PC-9 (cell line): ENCODE measurements at regions not wholly inside any gene's neighbourhood (a gene's known extent, or its start where the extent isn't known, plus 50 kb on each side); places are given as distances from the start of the nearest gene placed in this dataset.

Source experiments
- BruUV-seq: library from RNA; stranded (reverse); fragments of 400-500 nt; replicated peaks from 2 replicates; lab custom pipeline; 2021; lab: Mats Ljungman, UMichigan
- CTCF ChIA-PET: fragments of 300-600 bp; sonication (Branson Sonifier 250); formaldehyde crosslinking; loops from one replicate; lab custom pipeline; 2022; ENCODE audit warnings: antibody characterized with exemption; lab: Charles Lee
- POLR2A ChIA-PET: fragments of 300-600 bp; sonication (Branson Sonifier 250); formaldehyde crosslinking; loops from one replicate; lab custom pipeline; 2022; ENCODE audit warnings: antibody characterized with exemption; ENCODE audit not compliant: unreplicated experiment; lab: Charles Lee
- DNase-seq, 2 experiments: peaks; one replicate each; pipeline versions ENCODE4 v3.0.0 to v3.0.0-alpha.2; 2015 to 2022; ENCODE audit warnings: mixed read lengths in 1 of 2
- H2AFZ ChIP-seq: fragments of 200-600 bp; sonication (generic); 2 replicates; pipeline ENCODE4 v1.8.1; 2017; ENCODE audit warnings: antibody characterized with exemption
- H3F3A ChIP-seq: fragments of 200-600 bp; sonication (generic); 2 replicates; pipeline ENCODE4 v1.8.1; 2017; ENCODE audit warnings: antibody characterized with exemption, mild to moderate bottlenecking, low read depth; ENCODE audit not compliant: insufficient read depth
- H3K27ac ChIP-seq: fragments of 200-600 bp; sonication (generic); 2 replicates; pipeline ENCODE4 v1.6.1; 2016; ENCODE audit warnings: mixed run types
- H3K27me3 ChIP-seq: fragments of 200-600 bp; sonication (generic); 2 replicates; pipeline ENCODE4 v1.6.1; 2016; ENCODE audit warnings: low read depth, mixed run types; ENCODE audit not compliant: insufficient read depth
- H3K36me3 ChIP-seq: fragments of 200-600 bp; sonication (generic); 2 replicates; pipeline ENCODE4 v1.6.1; 2016; ENCODE audit warnings: low read depth, mixed run types
- H3K4me1 ChIP-seq: fragments of 200-600 bp; sonication (generic); replicated peaks from 2 replicates; pipeline ENCODE4 v1.6.1; 2016; ENCODE audit warnings: mixed run types; ENCODE audit not compliant: insufficient read depth
- H3K4me2 ChIP-seq: fragments of 200-600 bp; sonication (generic); 2 replicates; pipeline ENCODE4 v1.6.1; 2017; ENCODE audit warnings: mixed run types
- H3K4me3 ChIP-seq: fragments of 200-600 bp; sonication (generic); 2 replicates; pipeline ENCODE4 v1.6.1; 2016; ENCODE audit warnings: mixed run types
- H3K79me2 ChIP-seq: fragments of 200-600 bp; sonication (generic); 2 replicates; pipeline ENCODE4 v1.6.1; 2017; ENCODE audit warnings: low read depth, mixed run types
- H3K9me2 ChIP-seq: fragments of 200-600 bp; sonication (generic); 2 replicates; pipeline ENCODE4 v1.8.1; 2017; ENCODE audit warnings: mild to moderate bottlenecking; ENCODE audit not compliant: insufficient read depth
- H3K9me3 ChIP-seq: fragments of 200-600 bp; sonication (generic); 2 replicates; pipeline ENCODE4 v1.8.1; 2016; ENCODE audit warnings: low read depth; ENCODE audit not compliant: insufficient read depth
- H4K20me1 ChIP-seq: fragments of 200-600 bp; sonication (generic); 2 replicates; pipeline ENCODE4 v1.8.1; 2017; ENCODE audit not compliant: insufficient read depth
- CTCF ChIP-seq: fragments of 200-600 bp; sonication (generic); conservative IDR thresholded peaks from 2 replicates; pipeline ENCODE4 v1.6.1; 2017; ENCODE audit warnings: mixed run types, antibody characterized with exemption, mild to moderate bottlenecking, moderate library complexity
- EZH2 ChIP-seq: fragments of 200-600 bp; sonication (generic); IDR thresholded peaks from 2 replicates; pipeline ENCODE4 v1.8.0; 2017; ENCODE audit warnings: antibody characterized with exemption, low read depth
- intact Hi-C: fragments of 100-400 bp; cut with micrococcal nuclease; formaldehyde crosslinking; loops from one replicate; pipeline ENCODE4 v1.10.0; 2022; ENCODE audit not compliant: unreplicated experiment

DNA sequence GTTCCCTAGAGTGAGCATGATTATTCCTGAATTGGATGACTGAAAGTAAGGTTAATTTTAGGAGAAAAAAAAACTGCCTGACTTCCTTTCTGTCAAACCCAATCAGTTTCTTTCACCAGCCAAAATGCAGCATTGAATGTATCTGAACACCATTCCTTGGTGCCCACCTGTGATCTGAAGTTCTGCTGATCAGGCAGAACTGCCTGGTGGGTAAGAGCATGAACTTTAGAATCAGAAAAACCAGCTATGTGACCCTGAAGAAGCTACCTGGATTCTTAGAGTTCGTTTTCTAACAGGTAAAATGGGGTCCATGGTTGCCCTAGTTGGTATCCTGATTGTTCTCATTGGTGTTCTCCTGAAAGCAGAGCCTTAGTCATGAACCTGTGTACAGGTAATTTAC lies 506.9 kb downstream of the MED13L start:
- intact Hi-C loops = no loop called here
- POLR2A ChIA-PET = no interaction called here
- Histone ChIP-seq H3K4me1 (no peaks in the 10 kb centered on the region), H3K4me2 (no peak overlapping the region), H3K4me3 (no peak overlapping the region), H3F3A (no peaks in the 10 kb centered on the region), H3K27ac (no peak overlapping the region), H2AFZ (no peak overlapping the region), H3K27me3 (no peaks in the 10 kb centered on the region), H3K9me2 (no peaks in the 10 kb centered on the region), H3K36me3 (no peaks in the 10 kb centered on the region), H4K20me1 (no peaks in the 10 kb centered on the region), H3K9me3 (no peaks in the 10 kb centered on the region), H3K79me2 (no peaks in the 10 kb centered on the region)
- BruUV-seq = no TSS peak
- CTCF ChIA-PET = no interaction called here
- no peak for DNase-seq
- TF ChIP-seq EZH2 = no peak
- no peak for TF ChIP-seq CTCF

- intact Hi-C loops = no loop called here
- Histone ChIP-seq H3K9me2 (no peaks in the 10 kb centered on the region), H3K27me3 (no peaks in the 10 kb centered on the region), H4K20me1 (no peaks in the 10 kb centered on the region), H2AFZ (no peak overlapping the region), H3F3A (no peaks in the 10 kb centered on the region), H3K79me2 (no peaks in the 10 kb centered on the region), H3K4me1 (no peaks in the 10 kb centered on the region), H3K9me3 (no peaks in the 10 kb centered on the region), H3K27ac (no peak overlapping the region), H3K4me2 (no peak overlapping the region), H3K36me3 (no peaks in the 10 kb centered on the region), H3K4me3 (no peak overlapping the region)
- TF ChIP-seq CTCF = no peak
- TF ChIP-seq EZH2 = no peak
- BruUV-seq = no TSS peak
- POLR2A ChIA-PET = no interaction called here
- DNase-seq = no peak
- CTCF ChIA-PET = no interaction called here
Measured at GRCh38 chr12:115767916-115768315, 509.6 kb downstream of the MED13L start.

- H3K36me3 ChIP-seq = no peaks in the 10 kb centered on the region
- H3F3A ChIP-seq = no peaks in the 10 kb centered on the region
- no peaks in the 10 kb centered on the region for H3K79me2 ChIP-seq
- intact Hi-C loops = no loop called here
- H3K27ac ChIP-seq = no peak overlapping the region
- no peak overlapping the region for H2AFZ ChIP-seq
- H3K4me3 ChIP-seq = no peak overlapping the region
- H3K9me3 ChIP-seq = no peaks in the 10 kb centered on the region
- POLR2A ChIA-PET = no interaction called here
- no TSS peak for BruUV-seq
- H3K9me2 ChIP-seq = no peaks in the 10 kb centered on the region
- CTCF ChIA-PET = no interaction called here
- H3K4me1 ChIP-seq = no peaks in the 10 kb centered on the region
- H4K20me1 ChIP-seq = no peaks in the 10 kb centered on the region
- H3K4me2 ChIP-seq = no peak overlapping the region
- H3K27me3 ChIP-seq = peaks cover 13% of the 10 kb centered on the region
- no peak for TF ChIP-seq CTCF
- TF ChIP-seq EZH2 = no peak
- no peak for DNase-seq
Measured at GRCh38 chr12:115763982-115764621, 513.4 kb downstream of the MED13L start.
